Stomach (tissue), 8 donors: ENCODE measurements at regions not wholly inside any gene's neighbourhood (a gene's known extent, or its start where the extent isn't known, plus 50 kb on each side); places are given as distances from the start of the nearest gene placed in this dataset.

ENCODE experiments used
- DNase-seq, 2 donors: peaks; one replicate each; pipeline versions ENCODE4 v3.0.0 to v3.0.0-alpha.2; 2013 to 2019
- H3K27ac ChIP-seq, 5 donors: fragments of 200-600 bp in 4 of 5; sonication (generic) in 4 of 5; one replicate each; pipeline ENCODE4 v1.5.1; 2013 to 2019; ENCODE audit warnings: mild to moderate bottlenecking in 1 of 5, moderate library complexity in 1 of 5
- H3K27me3 ChIP-seq, 3 donors: fragments of 200-600 bp; sonication (generic); one replicate each; pipeline ENCODE4 v1.5.1; 2017 to 2019; ENCODE audit warnings: mixed run types in 1 of 3
- H3K36me3 ChIP-seq, 4 donors: fragments of 200-600 bp; sonication (generic); 1 replicate in 3 of 4; 2 replicates in 1 of 4; pipeline ENCODE4 v1.5.1; 2016 to 2019
- H3K4me1 ChIP-seq, 4 donors: fragments of 200-600 bp; sonication (generic); one replicate each; pipeline ENCODE4 v1.5.1; 2016 to 2019
- H3K4me3 ChIP-seq, 4 donors: fragments of 200-600 bp; sonication (generic) in 3 of 4; one replicate each; pipeline ENCODE4 v1.5.1; 2016 to 2019; ENCODE audit warnings: mild to moderate bottlenecking in 1 of 4
- H3K9me3 ChIP-seq, 4 donors: fragments of 200-600 bp; sonication (generic); one replicate each; pipeline ENCODE4 v1.5.1; 2016 to 2019
- CTCF ChIP-seq, 7 experiments: fragments of 450-650 bp in 4 of 7; fragments of 200-600 bp in 3 of 7; sonication (generic) in 3 of 7; IDR thresholded peaks; one replicate each; pipeline ENCODE4 v1.5.1; 2016 to 2019; ENCODE audit warnings: antibody characterized with exemption in 7 of 7, control low read depth in 2 of 7, mild to moderate bottlenecking in 1 of 7
- EP300 ChIP-seq: sonication (generic); formaldehyde crosslinking; IDR thresholded peaks from one replicate; pipeline ENCODE4 v1.6.1; 2017; ENCODE audit warnings: antibody characterized with exemption
- POLR2A ChIP-seq, 4 donors: fragments of 450-650 bp; IDR thresholded peaks; one replicate each; pipeline ENCODE4 v1.6.1; 2016; ENCODE audit warnings: antibody characterized with exemption in 4 of 4, control low read depth in 2 of 4, mild to moderate bottlenecking in 1 of 4, moderate library complexity in 1 of 4
- POLR2AphosphoS5 ChIP-seq, 3 donors: sonication (generic); formaldehyde crosslinking; IDR thresholded peaks; one replicate each; pipeline ENCODE4 v1.6.1; 2016; ENCODE audit warnings: antibody characterized with exemption in 3 of 3
- whole genome bisulfite sequencing, 5 donors: extraction: QIAGEN DNeasy Blood & Tissue Kit in 3 of 5; methylation state at CpG; one replicate each; pipeline versions ENCODE4 v1.1.5 to v1.1.7; 2013 to 2018; 5-methylcytosine and 5-hydroxymethylcytosine counted together
- intact Hi-C: fragments of 100-400 bp; cut with DNase I; formaldehyde crosslinking; loops from one replicate; pipeline ENCODE4 v1.15.1; 2023; ENCODE audit warnings: low total_unique reads
- donor health status: healthy with polysubstance abuse.
- donor health status: Bipolar disorder and iron deficiency.
- donor health status: healthy.

DNA sequence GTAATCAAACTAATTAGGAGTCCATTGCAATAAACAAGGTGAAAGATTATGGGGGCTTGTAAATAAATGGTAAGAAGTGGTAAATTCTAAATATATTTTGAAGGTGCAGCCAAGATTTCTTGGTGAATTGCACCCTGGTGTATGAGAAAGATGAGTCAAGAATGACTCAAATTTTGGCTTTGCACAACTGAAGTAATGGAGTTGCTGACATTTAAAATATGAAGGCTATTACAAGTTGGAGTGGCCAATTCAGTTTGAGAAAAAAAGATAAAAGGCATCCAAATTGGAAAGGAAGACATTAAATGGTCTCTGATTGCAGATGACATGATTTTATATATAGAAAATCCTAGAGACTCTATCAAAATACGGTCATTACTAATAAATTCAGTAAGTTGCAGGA is 2330.6 kb downstream of the MAT2B start:
- intact Hi-C loops: no loop called here
- no peaks in the 10 kb centered on the region for H3K4me1 ChIP-seq
- no peaks in the 10 kb centered on the region for H3K27me3 ChIP-seq
- H3K9me3 ChIP-seq: no peaks in the 10 kb centered on the region
- no peak for DNase-seq
- TF ChIP-seq CTCF (IDR thresholded peaks at IDR 0.05) (no peak), POLR2A (IDR thresholded peaks at IDR 0.05) (no peak), EP300 (no peak), POLR2AphosphoS5 (IDR thresholded peaks at IDR 0.05) (no peak)
- no peak overlapping the region for H3K4me3 ChIP-seq
- 80 to 94% (median 91%) methylated on average over 1 of the region's 1 CpG for WGBS, 5 donors
- H3K27ac ChIP-seq: no peak overlapping the region
- H3K36me3 ChIP-seq: no peaks in the 10 kb centered on the region

- Histone ChIP-seq H3K4me1 (no peaks in the 10 kb centered on the region), H3K27ac (no peak overlapping the region), H3K4me3 (no peak overlapping the region), H3K36me3 (no peaks in the 10 kb centered on the region), H3K9me3 (no peaks in the 10 kb centered on the region), H3K27me3 (no peaks in the 10 kb centered on the region)
- intact Hi-C loops: no loop called here
- WGBS, 5 donors: 78 to 91% (median 82%) methylated on average over 2 of the region's 2 CpGs
- TF ChIP-seq EP300: no peak
- TF ChIP-seq POLR2A (IDR thresholded peaks at IDR 0.05): no peak
- TF ChIP-seq POLR2AphosphoS5 (IDR thresholded peaks at IDR 0.05): no peak
- no peak for TF ChIP-seq CTCF (IDR thresholded peaks at IDR 0.05)
- peak in 1 of 2 donors; percentile 9 for DNase-seq
These were observed 2331.9 kb downstream of the MAT2B start for GRCh38 chr5:165837286-165837685.

GRCh38 chr5:165844571-165844970 is 2339.2 kb downstream of the MAT2B start:
- Histone ChIP-seq H3K4me1 (no peaks in the 10 kb centered on the region), H3K36me3 (no peaks in the 10 kb centered on the region), H3K9me3 (no peaks in the 10 kb centered on the region), H3K4me3 (no peak overlapping the region), H3K27ac (no peak overlapping the region), H3K27me3 (no peaks in the 10 kb centered on the region)
- no peak for TF ChIP-seq POLR2A (IDR thresholded peaks at IDR 0.05)
- no peak for TF ChIP-seq CTCF (IDR thresholded peaks at IDR 0.05)
- no peak for TF ChIP-seq EP300
- WGBS, 5 donors: 77 to 93% (median 84%) methylated on average over 5 of the region's 5 CpGs
- intact Hi-C loops: no loop called here
- DNase-seq: no peak

- no peaks in the 10 kb centered on the region for H3K4me1 ChIP-seq
- H3K36me3 ChIP-seq: no peaks in the 10 kb centered on the region
- no peak overlapping the region for H3K27ac ChIP-seq
- no peak overlapping the region for H3K4me3 ChIP-seq
- TF ChIP-seq POLR2AphosphoS5 (IDR thresholded peaks at IDR 0.05) (no peak), EP300 (no peak), POLR2A (IDR thresholded peaks at IDR 0.05) (no peak), CTCF (IDR thresholded peaks at IDR 0.05) (no peak)
- WGBS, 5 donors: 71 to 95% (median 82%) methylated on average over 1 of the region's 1 CpG
- DNase-seq: no peak
- peaks cover 0 to 7% (median 0%) of the 10 kb centered on the region in 4 donors for H3K9me3 ChIP-seq
- intact Hi-C loops: no loop called here
- no peaks in the 10 kb centered on the region for H3K27me3 ChIP-seq
These were observed 2352.7 kb downstream of the MAT2B start for GRCh38 chr5:165858118-165858517.
